Upper lobe of left lung (tissue), 6 donors: ENCODE measurements at regions not wholly inside any gene's neighbourhood (a gene's known extent, or its start where the extent isn't known, plus 50 kb on each side); places are given as distances from the start of the nearest gene placed in this dataset.

Source experiments
- ATAC-seq, 2 donors: fragments of 200-7000 bp; cut with Tn5 transposase; one replicate each; pipeline ENCODE4 v1.9.1; 2022; ENCODE audit warnings: mild to moderate bottlenecking in 2 of 2, moderate library complexity in 2 of 2; ENCODE audit not compliant: low FRiP score in 2 of 2
- DNase-seq, 2 donors: peaks; one replicate each; pipeline ENCODE4 v3.0.0-alpha.2; 2019 to 2020
- H3K27ac ChIP-seq, 4 donors: fragments of 200-600 bp; sonication (generic); one replicate each; pipeline ENCODE4 v1.5.1; 2016 to 2019
- H3K27me3 ChIP-seq, 4 donors: fragments of 200-600 bp; sonication (generic); one replicate each; pipeline ENCODE4 v1.5.1; 2017 to 2019
- H3K36me3 ChIP-seq, 4 donors: fragments of 200-600 bp; sonication (generic); one replicate each; pipeline ENCODE4 v1.5.1; 2016 to 2019
- H3K4me1 ChIP-seq, 4 donors: fragments of 200-600 bp; sonication (generic); one replicate each; pipeline ENCODE4 v1.5.1; 2018 to 2019
- H3K4me3 ChIP-seq, 4 donors: fragments of 200-600 bp; sonication (generic); one replicate each; pipeline ENCODE4 v1.5.1; 2017 to 2019; ENCODE audit warnings: mild to moderate bottlenecking in 2 of 4, moderate library complexity in 1 of 4
- H3K9me3 ChIP-seq, 4 donors: fragments of 200-600 bp; sonication (generic); one replicate each; pipeline ENCODE4 v1.5.1; 2018 to 2019
- CTCF ChIP-seq, 6 experiments: fragments of 450-650 bp in 4 of 6; fragments of 200-600 bp in 2 of 6; sonication (generic) in 2 of 6; IDR thresholded peaks; one replicate each; pipeline ENCODE4 v1.5.1; 2016 to 2019; ENCODE audit warnings: antibody characterized with exemption in 6 of 6
- EP300 ChIP-seq, 4 donors: sonication (generic); formaldehyde crosslinking; IDR thresholded peaks; one replicate each; pipeline ENCODE4 v1.5.1; 2017; ENCODE audit warnings: antibody characterized with exemption in 4 of 4, control low read depth in 2 of 4
- POLR2A ChIP-seq, 4 donors: fragments of 450-650 bp; IDR thresholded peaks; one replicate each; pipeline ENCODE4 v1.5.1; 2016 to 2017; ENCODE audit warnings: antibody characterized with exemption in 4 of 4, mild to moderate bottlenecking in 2 of 4
- POLR2AphosphoS5 ChIP-seq, 2 donors: sonication (generic); formaldehyde crosslinking; IDR thresholded peaks; one replicate each; pipeline ENCODE4 v1.5.1; 2017; ENCODE audit warnings: antibody characterized with exemption in 2 of 2
- WGBS, 2 donors: methylation state at CpG; one replicate each; pipeline ENCODE4 v1.1.5; 2017 to 2018; 5-methylcytosine and 5-hydroxymethylcytosine counted together
- donor health status: DM: no; HTN: no; CAD: no; lungs with moderate emphysema.
- donor health status: DM: no; HTN: yes; CAD: no; lungs with severe emphysema.

GRCh38 chr5:163569284-163569683 is 63.9 kb downstream of the MAT2B start:
- H3K4me3 ChIP-seq = no peak overlapping the region
- H3K36me3 ChIP-seq = no peaks in the 10 kb centered on the region
- no peak overlapping the region for H3K27ac ChIP-seq
- peaks cover 14 to 21% (median 15%) of the 10 kb centered on the region in 4 donors for H3K4me1 ChIP-seq
- no peaks in the 10 kb centered on the region for H3K9me3 ChIP-seq
- 47 to 58% methylated on average over 1 of the region's 1 CpG for WGBS, 2 donors
- no peak for TF ChIP-seq POLR2AphosphoS5 (IDR thresholded peaks at IDR 0.05)
- no peak for TF ChIP-seq POLR2A (IDR thresholded peaks at IDR 0.05)
- TF ChIP-seq EP300 (IDR thresholded peaks at IDR 0.05) = no peak
- no peak for TF ChIP-seq CTCF (IDR thresholded peaks at IDR 0.05)
- peaks cover 0 to 10% (median 0%) of the 10 kb centered on the region in 4 donors for H3K27me3 ChIP-seq
- ATAC-seq = no peak
- no peak for DNase-seq

DNA sequence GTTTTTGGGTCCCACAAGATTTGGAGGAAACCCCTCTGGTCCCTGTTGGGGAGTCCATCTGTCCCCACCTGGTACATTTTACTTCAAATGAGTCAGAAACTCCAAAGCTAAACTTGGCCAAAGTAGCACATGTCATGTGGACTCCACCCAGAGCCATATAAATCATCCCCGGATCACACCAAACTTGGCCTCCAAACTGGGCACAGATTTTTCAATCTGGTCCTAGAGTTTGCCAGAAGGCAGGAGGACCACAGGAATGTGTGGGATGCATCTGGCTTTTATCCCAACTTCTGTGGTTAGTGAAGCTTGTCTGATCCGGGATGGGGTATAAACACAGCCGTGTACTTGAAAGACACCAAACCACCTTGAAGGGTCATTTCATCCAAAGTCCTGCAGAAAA is 66.3 kb downstream of the MAT2B start:
- peak; percentile 19 to 31 for ATAC-seq
- no peak for DNase-seq
- Histone ChIP-seq H3K27ac (no peak overlapping the region), H3K27me3 (no peaks in the 10 kb centered on the region), H3K36me3 (no peaks in the 10 kb centered on the region), H3K4me1 (peaks cover 0 to 3% (median 1%) of the 10 kb centered on the region in 4 donors), H3K9me3 (no peaks in the 10 kb centered on the region), H3K4me3 (no peak overlapping the region)
- WGBS, 2 donors = 7 to 37% methylated on average over 2 to 3 of the region's 3 CpGs
- TF ChIP-seq EP300 (IDR thresholded peaks at IDR 0.05) (no peak), POLR2A (IDR thresholded peaks at IDR 0.05) (no peak), CTCF (IDR thresholded peaks at IDR 0.05) (no peak), POLR2AphosphoS5 (IDR thresholded peaks at IDR 0.05) (no peak)

DNA sequence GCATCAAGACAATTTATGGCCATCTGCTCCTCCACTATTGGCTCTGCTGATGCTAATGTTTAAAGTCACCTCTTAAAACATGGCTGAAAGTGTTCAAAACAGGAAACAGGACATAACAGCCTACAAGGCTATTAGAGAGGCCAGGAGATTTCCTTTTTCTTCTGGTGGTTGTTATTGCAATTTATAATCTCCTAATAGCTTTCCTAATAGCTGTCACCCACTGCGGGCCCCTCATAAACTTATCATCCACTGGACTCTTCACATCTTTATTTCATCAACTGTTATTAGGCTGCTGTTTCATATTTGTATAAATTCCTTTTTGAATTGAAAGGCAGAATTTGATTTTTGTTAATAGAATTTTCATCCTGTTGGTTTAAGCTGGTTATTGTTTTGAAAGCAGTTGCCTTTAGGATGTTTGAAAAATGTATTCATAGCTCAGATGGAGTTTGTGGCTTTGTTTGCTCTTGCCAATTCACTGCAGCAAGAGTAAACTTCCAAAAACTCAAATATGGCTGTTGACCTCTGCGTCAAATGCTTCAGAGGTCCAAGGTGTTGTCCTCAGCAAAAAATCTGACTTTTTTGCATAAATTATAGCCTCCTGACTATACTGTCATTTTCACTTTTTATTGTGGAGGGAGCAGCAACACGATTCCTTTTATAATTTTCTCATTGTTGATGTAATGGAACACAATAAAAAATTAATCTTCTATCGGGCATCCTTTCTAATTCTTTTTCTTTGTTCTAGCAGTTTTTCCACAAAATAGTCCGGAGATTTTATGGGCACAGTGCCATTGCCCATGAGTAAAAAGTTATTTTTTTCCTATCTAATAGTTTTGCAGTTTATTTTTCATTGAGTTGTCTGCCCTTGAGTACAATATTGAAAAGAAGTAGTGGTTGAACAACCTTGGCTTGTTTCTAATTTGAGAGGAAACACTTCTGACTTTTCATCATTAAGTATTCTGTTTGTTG is 69.3 kb downstream of the MAT2B start:
- no peaks in the 10 kb centered on the region for H3K36me3 ChIP-seq
- no peaks in the 10 kb centered on the region for H3K9me3 ChIP-seq
- ATAC-seq (no peak), DNase-seq (no peak)
- TF ChIP-seq POLR2AphosphoS5 (IDR thresholded peaks at IDR 0.05) (no peak), EP300 (IDR thresholded peaks at IDR 0.05) (no peak), POLR2A (IDR thresholded peaks at IDR 0.05) (no peak), CTCF (IDR thresholded peaks at IDR 0.05) (no peak)
- H3K27me3 ChIP-seq = no peaks in the 10 kb centered on the region
- H3K27ac ChIP-seq = no peak overlapping the region
- H3K4me1 ChIP-seq = peaks cover 0 to 3% (median 0%) of the 10 kb centered on the region in 4 donors
- WGBS, 2 donors = 55 to 59% methylated on average over 5 of the region's 5 CpGs
- no peak overlapping the region for H3K4me3 ChIP-seq

DNA sequence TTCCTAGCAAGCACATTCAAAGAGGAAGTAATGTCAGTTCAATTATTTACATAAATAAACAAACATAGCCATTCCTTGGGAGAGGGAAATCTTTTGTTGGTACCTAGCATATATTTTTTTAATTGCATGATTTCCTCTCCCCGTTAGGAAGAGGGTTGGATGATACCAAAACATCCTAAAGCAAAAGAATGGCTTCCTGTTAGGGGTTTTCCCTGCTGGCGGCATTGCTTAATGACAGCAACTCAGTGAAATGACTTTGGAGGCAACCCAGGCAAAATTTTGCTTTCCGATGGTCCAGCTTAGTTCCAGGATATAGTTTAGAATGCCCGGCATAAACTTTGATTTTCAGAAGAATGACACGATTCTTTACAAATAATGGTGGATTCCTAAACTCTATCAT is 73.2 kb downstream of the MAT2B start:
- ATAC-seq = no peak
- Histone ChIP-seq H3K9me3 (no peaks in the 10 kb centered on the region), H3K4me1 (no peaks in the 10 kb centered on the region), H3K4me3 (no peak overlapping the region), H3K27ac (no peak overlapping the region), H3K36me3 (no peaks in the 10 kb centered on the region), H3K27me3 (no peaks in the 10 kb centered on the region)
- 37 to 50% methylated on average over 5 of the region's 5 CpGs for WGBS, 2 donors
- no peak for DNase-seq
- TF ChIP-seq CTCF (IDR thresholded peaks at IDR 0.05) (no peak), POLR2A (IDR thresholded peaks at IDR 0.05) (no peak), POLR2AphosphoS5 (IDR thresholded peaks at IDR 0.05) (no peak), EP300 (IDR thresholded peaks at IDR 0.05) (no peak)
